ENCODE measurements at regions not wholly inside any gene's neighbourhood (a gene's known extent, or its start where the extent isn't known, plus 50 kb on each side); places are given as distances from the start of the nearest gene placed in this dataset.
A peak's percentile ranks its signal among the peaks of the same experiment; 100 is the strongest.

DNA sequence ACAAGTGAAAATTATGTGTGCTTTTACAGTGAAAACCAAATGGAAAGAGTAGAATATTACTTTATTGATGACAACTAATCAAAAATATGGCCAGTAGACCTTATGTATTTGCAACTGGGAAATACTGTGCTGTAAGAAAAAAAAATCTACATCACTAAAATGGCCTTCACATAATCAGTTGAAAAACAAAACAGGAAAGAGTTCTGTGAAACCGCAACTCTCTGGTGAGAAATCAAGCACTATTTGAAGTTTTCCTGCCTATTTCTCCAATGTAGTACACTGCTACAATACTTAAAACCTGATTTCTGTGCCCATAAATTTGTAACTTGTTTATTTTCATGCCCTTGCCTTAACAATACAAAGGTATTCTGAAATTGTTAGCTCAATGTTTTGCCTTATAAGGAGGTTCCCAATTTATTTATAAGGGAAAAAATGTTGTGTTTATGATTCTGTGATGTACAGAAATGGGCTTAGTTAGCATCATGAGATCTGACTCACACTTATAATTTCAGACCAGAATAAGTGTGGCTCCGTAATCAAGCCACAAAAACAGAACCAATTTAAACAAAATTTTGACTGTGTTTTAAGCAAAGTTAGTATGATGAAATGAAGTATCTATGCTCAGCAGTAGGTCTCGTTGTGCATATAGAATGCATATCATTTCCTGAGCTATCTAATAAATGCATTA, 147.1 kb downstream of the FAT4 start:
- peak overlapping the region; percentile 18 for H3K4me2 ChIP-seq (ENCODE audit: low read depth, low read length)

DNA sequence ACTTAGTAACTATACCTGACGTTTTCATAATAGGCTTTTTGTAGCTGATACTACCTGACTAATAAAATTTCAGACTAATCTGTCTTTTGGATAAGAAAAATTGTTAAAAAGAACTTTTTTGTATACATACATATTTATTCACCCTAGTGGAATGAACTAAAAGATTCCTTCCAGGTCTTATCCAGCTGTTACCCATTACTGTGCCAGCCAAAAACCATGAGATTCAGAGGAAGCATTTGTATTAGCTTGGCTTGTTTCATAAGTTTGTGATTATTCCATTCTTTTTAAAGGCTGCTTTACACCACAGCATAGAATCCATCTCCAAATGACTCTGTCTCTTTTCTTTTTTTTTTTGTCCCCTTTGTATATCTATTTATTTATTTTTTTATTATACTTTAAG, 149.4 kb downstream of the FAT4 start:
- Histone ChIP-seq H3K36me3 (replicated peaks; ENCODE audit: insufficient read depth, low read length) (no peaks in the 10 kb centered on the region), H3K9ac (ENCODE audit: low read length) (no peak overlapping the region), H3K4me3 (ENCODE audit: low read length) (no peak overlapping the region), H3K9me3 (replicated peaks; ENCODE audit: insufficient read depth, low read length) (no peaks in the 10 kb centered on the region), H3K4me1 (ENCODE audit: low read length) (0 out of 2 replicates have a peak, but pooled peaks cover 8% of the 10 kb centered on the region), H3K9me2 (replicated peaks; ENCODE audit: insufficient read depth, low read length) (no peaks in the 10 kb centered on the region), H2AFZ (ENCODE audit: low read length) (no peak overlapping the region), H3K4me2 (ENCODE audit: low read depth, low read length) (no peak overlapping the region), H3K27ac (ENCODE audit: low read length) (no peak overlapping the region), H4K20me1 (ENCODE audit: insufficient read depth, low read length) (no peaks in the 10 kb centered on the region), H3K27me3 (replicated peaks; ENCODE audit: insufficient read depth, low read length) (no peaks in the 10 kb centered on the region), H3K79me2 (ENCODE audit: low read length) (no peaks in the 10 kb centered on the region), H3F3A (ENCODE audit: insufficient read depth, low read length) (no peaks in the 10 kb centered on the region)
- no peak for DNase-seq
- TF ChIP-seq, protein P1, sequence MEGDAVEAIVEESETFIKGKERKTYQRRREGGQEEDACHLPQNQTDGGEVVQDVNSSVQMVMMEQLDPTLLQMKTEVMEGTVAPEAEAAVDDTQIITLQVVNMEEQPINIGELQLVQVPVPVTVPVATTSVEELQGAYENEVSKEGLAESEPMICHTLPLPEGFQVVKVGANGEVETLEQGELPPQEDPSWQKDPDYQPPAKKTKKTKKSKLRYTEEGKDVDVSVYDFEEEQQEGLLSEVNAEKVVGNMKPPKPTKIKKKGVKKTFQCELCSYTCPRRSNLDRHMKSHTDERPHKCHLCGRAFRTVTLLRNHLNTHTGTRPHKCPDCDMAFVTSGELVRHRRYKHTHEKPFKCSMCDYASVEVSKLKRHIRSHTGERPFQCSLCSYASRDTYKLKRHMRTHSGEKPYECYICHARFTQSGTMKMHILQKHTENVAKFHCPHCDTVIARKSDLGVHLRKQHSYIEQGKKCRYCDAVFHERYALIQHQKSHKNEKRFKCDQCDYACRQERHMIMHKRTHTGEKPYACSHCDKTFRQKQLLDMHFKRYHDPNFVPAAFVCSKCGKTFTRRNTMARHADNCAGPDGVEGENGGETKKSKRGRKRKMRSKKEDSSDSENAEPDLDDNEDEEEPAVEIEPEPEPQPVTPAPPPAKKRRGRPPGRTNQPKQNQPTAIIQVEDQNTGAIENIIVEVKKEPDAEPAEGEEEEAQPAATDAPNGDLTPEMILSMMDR (IDR thresholded peaks at IDR 0.05; ENCODE audit: low read length), result no peak
- no peak for TF ChIP-seq EZH2phosphoT487 (IDR thresholded peaks at IDR 0.05; ENCODE audit: low read length)
- no peak for TF ChIP-seq EZH2 (optimal IDR thresholded peaks at IDR 0.05; ENCODE audit: low read depth, low read length)

More for the DNA sequence above, 147.1 kb downstream of the FAT4 start:
- Histone ChIP-seq H3K79me2 (ENCODE audit: low read length) (no peaks in the 10 kb centered on the region), H3K4me1 (ENCODE audit: low read length) (0 out of 2 replicates have a peak, but pooled peaks cover 8% of the 10 kb centered on the region), H2AFZ (ENCODE audit: low read length) (no peak overlapping the region), H3K36me3 (replicated peaks; ENCODE audit: insufficient read depth, low read length) (no peaks in the 10 kb centered on the region), H3K9me3 (replicated peaks; ENCODE audit: insufficient read depth, low read length) (no peaks in the 10 kb centered on the region), H3K4me3 (ENCODE audit: low read length) (no peak overlapping the region), H3K27me3 (replicated peaks; ENCODE audit: insufficient read depth, low read length) (no peaks in the 10 kb centered on the region), H3K9me2 (replicated peaks; ENCODE audit: insufficient read depth, low read length) (no peaks in the 10 kb centered on the region), H3F3A (ENCODE audit: insufficient read depth, low read length) (no peaks in the 10 kb centered on the region), H4K20me1 (ENCODE audit: insufficient read depth, low read length) (no peaks in the 10 kb centered on the region), H3K27ac (ENCODE audit: low read length) (no peak overlapping the region), H3K9ac (ENCODE audit: low read length) (no peak overlapping the region)
- DNase-seq, result peak; percentile 61
- TF ChIP-seq EZH2phosphoT487 (IDR thresholded peaks at IDR 0.05; ENCODE audit: low read length) (no peak), EZH2 (optimal IDR thresholded peaks at IDR 0.05; ENCODE audit: low read depth, low read length) (no peak)
- TF ChIP-seq, protein P1 (IDR thresholded peaks at IDR 0.05; ENCODE audit: low read length), result no peak

DNA sequence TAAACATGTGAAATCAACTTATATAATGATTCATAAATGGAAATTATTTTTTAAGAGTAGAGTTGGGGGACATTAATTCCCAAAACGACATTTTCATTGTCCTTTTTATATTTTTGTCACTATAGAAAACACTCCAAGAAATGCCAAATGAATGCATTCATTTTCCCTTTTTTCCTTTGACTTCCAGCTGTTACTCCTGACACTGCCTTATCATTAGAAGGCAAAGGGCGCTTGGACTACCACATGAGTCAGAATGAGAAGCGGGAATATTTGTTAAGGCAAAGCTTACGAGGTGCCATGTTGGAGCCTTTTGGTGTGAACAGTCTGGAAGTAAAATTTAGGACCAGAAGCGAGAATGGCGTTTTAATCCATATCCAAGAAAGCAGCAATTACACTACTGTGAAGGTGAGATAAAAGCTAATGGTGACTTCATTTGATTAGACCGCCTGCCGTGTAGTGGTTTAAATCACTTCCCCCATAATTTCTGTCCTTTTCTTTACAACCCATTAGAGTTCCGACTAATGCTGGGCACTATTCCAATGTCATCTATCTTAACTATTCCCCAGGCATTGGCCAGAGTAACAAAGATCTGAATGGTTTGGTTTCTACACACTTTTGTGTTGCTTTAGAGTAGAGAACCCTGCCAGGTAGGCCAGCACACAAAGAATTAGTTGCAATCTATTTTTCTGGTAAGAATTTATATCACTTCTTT, 166.7 kb downstream of the FAT4 start:
- H3K9ac ChIP-seq (ENCODE audit: low read length), result no peak overlapping the region
- H2AFZ ChIP-seq (ENCODE audit: low read length), result no peak overlapping the region
- no peak overlapping the region for H3K27ac ChIP-seq (ENCODE audit: low read length)
- H3K4me1 ChIP-seq (ENCODE audit: low read length), result no peaks in the 10 kb centered on the region
- no peaks in the 10 kb centered on the region for H3K27me3 ChIP-seq (replicated peaks; ENCODE audit: insufficient read depth, low read length)
- H3K4me2 ChIP-seq (ENCODE audit: low read depth, low read length), result no peak overlapping the region
- no peak for DNase-seq
- H3F3A ChIP-seq (ENCODE audit: insufficient read depth, low read length), result no peaks in the 10 kb centered on the region
- no peaks in the 10 kb centered on the region for H3K9me2 ChIP-seq (replicated peaks; ENCODE audit: insufficient read depth, low read length)
- no peaks in the 10 kb centered on the region for H4K20me1 ChIP-seq (ENCODE audit: insufficient read depth, low read length)
- H3K4me3 ChIP-seq (ENCODE audit: low read length), result no peak overlapping the region
- TF ChIP-seq, protein P1 (IDR thresholded peaks at IDR 0.05; ENCODE audit: low read length), result no peak
- TF ChIP-seq EZH2 (optimal IDR thresholded peaks at IDR 0.05; ENCODE audit: low read depth, low read length) (no peak), EZH2phosphoT487 (IDR thresholded peaks at IDR 0.05; ENCODE audit: low read length) (no peak)
- no peaks in the 10 kb centered on the region for H3K36me3 ChIP-seq (replicated peaks; ENCODE audit: insufficient read depth, low read length)
- H3K9me3 ChIP-seq (replicated peaks; ENCODE audit: insufficient read depth, low read length), result no peaks in the 10 kb centered on the region
- no peaks in the 10 kb centered on the region for H3K79me2 ChIP-seq (ENCODE audit: low read length)
